ENCODE measurements at regions not wholly inside any gene's neighbourhood (a gene's known extent, or its start where the extent isn't known, plus 50 kb on each side); places are given as distances from the start of the nearest gene placed in this dataset.

DNA sequence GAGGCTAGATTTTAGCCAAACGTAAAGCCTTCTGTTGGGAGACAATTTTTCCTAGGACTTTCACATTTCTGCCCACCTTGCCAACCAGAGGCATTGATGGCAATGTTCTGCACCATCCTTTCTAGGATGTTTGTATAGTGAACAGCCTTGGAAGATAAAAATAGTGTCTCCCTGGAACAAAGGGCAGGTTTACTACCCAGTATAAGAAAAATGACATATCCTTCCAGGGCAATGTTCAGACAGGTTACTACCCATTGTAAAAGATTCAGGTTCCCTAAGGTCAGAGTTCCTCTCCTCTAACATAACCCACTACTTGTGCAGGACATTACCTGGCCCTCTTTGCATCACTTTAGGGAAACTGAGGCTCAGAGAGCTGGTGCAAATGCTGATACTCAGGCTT is 248.2 kb upstream of the VEPH1 start:
- TF ChIP-seq, protein P1, sequence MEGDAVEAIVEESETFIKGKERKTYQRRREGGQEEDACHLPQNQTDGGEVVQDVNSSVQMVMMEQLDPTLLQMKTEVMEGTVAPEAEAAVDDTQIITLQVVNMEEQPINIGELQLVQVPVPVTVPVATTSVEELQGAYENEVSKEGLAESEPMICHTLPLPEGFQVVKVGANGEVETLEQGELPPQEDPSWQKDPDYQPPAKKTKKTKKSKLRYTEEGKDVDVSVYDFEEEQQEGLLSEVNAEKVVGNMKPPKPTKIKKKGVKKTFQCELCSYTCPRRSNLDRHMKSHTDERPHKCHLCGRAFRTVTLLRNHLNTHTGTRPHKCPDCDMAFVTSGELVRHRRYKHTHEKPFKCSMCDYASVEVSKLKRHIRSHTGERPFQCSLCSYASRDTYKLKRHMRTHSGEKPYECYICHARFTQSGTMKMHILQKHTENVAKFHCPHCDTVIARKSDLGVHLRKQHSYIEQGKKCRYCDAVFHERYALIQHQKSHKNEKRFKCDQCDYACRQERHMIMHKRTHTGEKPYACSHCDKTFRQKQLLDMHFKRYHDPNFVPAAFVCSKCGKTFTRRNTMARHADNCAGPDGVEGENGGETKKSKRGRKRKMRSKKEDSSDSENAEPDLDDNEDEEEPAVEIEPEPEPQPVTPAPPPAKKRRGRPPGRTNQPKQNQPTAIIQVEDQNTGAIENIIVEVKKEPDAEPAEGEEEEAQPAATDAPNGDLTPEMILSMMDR (conservative IDR thresholded peaks at IDR 0.05 in 1 of 2, IDR thresholded peaks at IDR 0.05 in 1 of 2; ENCODE audit: low read depth in 1 of 2, low read length in 2 of 2), result no peak
- no peak for TF ChIP-seq EZH2 (IDR thresholded peaks at IDR 0.05; ENCODE audit: low read length, missing control alignments)
